Activated CD4-positive, alpha-beta T cell treated with anti-CD3 and anti-CD28 coated beads, Interleukin-2, amount 50 U/mL, for 24 hours (primary cell): ENCODE measurements at regions not wholly inside any gene's neighbourhood (a gene's known extent, or its start where the extent isn't known, plus 50 kb on each side); places are given as distances from the start of the nearest gene placed in this dataset.

ENCODE experiments used
- DNase-seq, 2 donors: peaks; one replicate each; pipeline ENCODE4 v3.0.0-alpha.2; 2020; ENCODE audit warnings: low read depth in 1 of 2, low spot score in 1 of 2

- no peak for DNase-seq
Measured at GRCh38 chr2:100759901-100760300, 60.0 kb upstream of the NPAS2 start.

DNA sequence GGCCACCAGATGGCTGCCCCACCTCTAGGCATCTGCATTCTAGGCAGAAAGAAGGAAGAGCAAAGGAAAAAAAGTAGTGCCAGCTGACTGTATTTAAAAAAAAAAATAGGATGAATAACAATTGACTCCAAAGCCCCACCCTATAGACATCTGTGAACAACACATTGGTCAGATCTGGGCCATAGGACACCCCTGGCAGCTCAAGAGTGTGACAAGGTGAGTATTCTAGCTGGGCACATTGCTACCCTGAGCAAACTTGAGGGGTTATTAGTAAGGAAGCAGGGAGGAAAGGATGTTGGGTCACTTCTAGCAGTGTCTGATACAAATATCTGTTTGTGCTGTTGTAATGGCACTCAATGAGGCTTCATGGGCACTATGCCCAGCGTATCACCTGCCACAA lies 58.6 kb upstream of the NPAS2 start:
- DNase-seq, result no peak

- DNase-seq, result no peak
Measured at GRCh38 chr2:100764430-100764829, 55.5 kb upstream of the NPAS2 start.

- DNase-seq, result no peak
Measured at GRCh38 chr2:100765481-100765880, 54.5 kb upstream of the NPAS2 start.

DNA sequence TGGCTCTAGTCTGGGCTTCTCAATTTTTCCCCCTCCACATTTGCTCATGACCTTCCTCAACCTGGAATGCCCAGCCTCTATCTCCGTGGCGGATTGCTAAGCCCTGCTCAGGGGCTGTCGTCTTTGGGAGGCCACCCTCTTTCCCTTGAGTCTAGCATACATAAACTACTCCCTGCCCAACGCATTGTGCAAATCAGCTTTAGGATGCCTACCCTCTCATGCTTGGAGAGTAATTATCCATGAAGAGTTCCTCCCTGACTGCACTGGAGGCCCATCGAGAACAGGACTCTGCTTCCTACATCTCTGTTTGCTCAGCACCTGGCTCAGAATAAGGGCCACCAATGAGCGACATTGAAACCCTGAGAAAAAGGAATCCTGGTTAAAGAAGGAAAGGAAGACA lies 53.7 kb upstream of the NPAS2 start:
- no peak for DNase-seq

DNA sequence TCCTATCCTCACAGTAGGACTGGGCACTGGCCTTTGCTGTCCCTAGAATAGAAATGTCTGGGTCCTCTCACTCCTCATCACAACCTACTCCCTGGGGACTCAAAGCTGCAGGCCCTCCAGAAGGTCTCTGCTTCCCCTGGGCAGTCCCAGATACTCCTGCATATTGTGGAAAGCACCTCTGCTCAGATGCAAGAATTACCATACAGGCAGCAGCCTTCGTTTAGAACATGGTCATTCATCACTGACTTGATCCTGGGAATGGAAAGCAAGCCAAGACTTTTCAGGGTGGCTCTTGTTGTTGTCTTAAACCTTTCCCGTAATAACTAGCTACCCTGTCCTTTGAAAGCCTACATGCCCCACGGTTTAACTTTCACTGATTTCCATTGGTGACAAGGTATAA lies 53.1 kb upstream of the NPAS2 start:
- no peak for DNase-seq

DNA sequence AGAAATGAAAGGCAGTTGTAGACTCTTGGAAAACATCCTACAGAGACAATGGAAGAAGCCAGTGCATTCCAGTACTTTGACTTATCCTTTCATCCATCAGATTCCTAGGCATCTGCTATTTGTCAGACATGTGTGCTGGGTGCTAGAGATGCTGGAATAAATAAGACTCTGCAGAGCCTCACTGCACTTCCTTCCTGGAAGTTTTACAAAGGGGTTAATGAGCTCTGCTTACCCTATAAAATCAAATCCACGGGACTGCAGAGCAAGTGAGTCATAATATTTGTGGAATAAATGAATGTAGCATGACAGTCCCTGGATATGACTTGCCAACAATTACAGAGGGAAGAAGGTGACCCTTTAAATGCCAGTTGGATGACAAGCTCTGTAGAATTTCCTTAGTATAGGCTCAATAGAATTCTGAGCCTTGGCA lies 52.7 kb upstream of the NPAS2 start:
- no peak for DNase-seq

DNA sequence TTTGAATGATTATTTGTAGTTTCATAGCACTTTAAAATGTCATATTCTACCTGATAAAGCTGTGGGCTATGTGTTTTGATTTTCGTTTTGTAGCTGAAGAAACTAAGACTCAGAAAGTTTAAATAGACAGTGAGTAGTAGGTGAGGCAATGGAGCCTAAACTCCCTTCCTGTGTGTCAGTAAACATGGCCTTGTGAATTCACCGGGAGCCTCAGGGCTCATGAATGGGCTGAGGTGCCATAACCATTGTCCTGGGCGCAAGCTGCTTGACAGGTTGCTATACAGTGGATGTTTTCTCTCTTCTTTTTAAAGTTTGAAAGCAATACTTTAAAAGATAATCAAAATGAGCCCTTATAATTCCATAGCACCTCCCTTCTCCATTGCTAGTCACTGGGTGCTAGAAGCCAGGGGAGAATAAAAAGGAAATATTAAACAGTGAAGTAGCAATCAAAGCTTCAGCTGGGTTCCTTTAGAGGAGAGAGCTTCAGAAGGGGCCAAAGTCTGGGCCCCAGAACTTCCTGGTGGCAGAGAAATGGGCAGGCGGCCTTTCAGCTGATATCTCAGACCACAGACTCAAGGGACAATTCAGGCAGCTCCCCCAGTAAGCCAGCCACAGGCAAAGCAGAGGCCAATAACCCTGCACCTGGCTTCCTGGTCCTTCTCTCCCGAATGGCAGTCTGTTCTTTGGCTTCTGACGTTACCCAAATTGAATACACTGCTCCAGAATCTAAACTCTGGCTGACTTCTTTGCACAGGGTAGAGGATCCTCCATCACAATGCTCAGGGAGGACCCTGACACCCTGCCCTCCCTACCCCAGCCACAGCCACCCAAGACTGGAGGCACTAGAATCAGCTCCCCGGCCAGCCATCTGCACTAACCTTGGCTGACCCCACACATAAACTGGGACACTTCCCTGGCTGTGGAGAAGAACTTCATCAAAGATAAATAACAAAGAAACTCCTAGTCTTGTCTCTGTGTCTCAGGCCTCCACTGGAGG lies 51.8 kb upstream of the NPAS2 start:
- no peak for DNase-seq
